ENCODE measurements at regions not wholly inside any gene's neighbourhood (a gene's known extent, or its start where the extent isn't known, plus 50 kb on each side); places are given as distances from the start of the nearest gene placed in this dataset.

- no peak for TF ChIP-seq EZH2 (IDR thresholded peaks at IDR 0.05; ENCODE audit: borderline replicate concordance, insufficient read depth, low read depth, low read length, poor library complexity, severe bottlenecking)
- TF ChIP-seq CTCF (IDR thresholded peaks at IDR 0.05): no peak
Measured at GRCh38 chr5:97550164-97550563, 367.1 kb upstream of the RIOK2 start.
